ENCODE measurements at regions not wholly inside any gene's neighbourhood (a gene's known extent, or its start where the extent isn't known, plus 50 kb on each side); places are given as distances from the start of the nearest gene placed in this dataset.
"Not testable (repeated sequence)": the region's sequence is repeated elsewhere in the genome, so short reads cannot be mapped to it uniquely, and the experiment has no call there.

GRCh38 chr5:66284588-66285342 is 140.7 kb downstream of the SREK1 start:
- Mint-ChIP-seq H3K27me3 (ENCODE audit: insufficient read depth, low read depth) (no peaks in the 10 kb centered on the region), H3K9me3 (peaks cover 7% of the 10 kb centered on the region), H3K4me3 (no peak overlapping the region), H3K27ac (no peak overlapping the region), H3K36me3 (no peaks in the 10 kb centered on the region), H3K4me1 (no peaks in the 10 kb centered on the region)
- H3K9ac ChIP-seq = no peak overlapping the region
- no peak overlapping the region for H3K4me3 ChIP-seq
- H3K9me3 ChIP-seq (ENCODE audit: low read depth) = no peaks in the 10 kb centered on the region
- no peaks in the 10 kb centered on the region for H3K79me2 ChIP-seq (ENCODE audit: low read depth)
- no peaks in the 10 kb centered on the region for H3K27me3 ChIP-seq
- no peaks in the 10 kb centered on the region for H4K20me1 ChIP-seq (ENCODE audit: low read depth)
- H3K36me3 ChIP-seq = no peaks in the 10 kb centered on the region
- no peak overlapping the region for H3K4me2 ChIP-seq
- no peaks in the 10 kb centered on the region for H3F3A ChIP-seq (ENCODE audit: low read depth)
- TF ChIP-seq CTCF (IDR thresholded peaks at IDR 0.05) = no peak
- no peak for TF ChIP-seq EZH2phosphoT487 (IDR thresholded peaks at IDR 0.05)
- TF ChIP-seq EZH2 (IDR thresholded peaks at IDR 0.05) = no peak
- H2AFZ ChIP-seq (replicated peaks) = no peak overlapping the region
- H3K4me1 ChIP-seq = no peaks in the 10 kb centered on the region
- no peak for DNase-seq (ENCODE audit: low spot score)
- H3K27ac ChIP-seq = no peak overlapping the region

GRCh38 chr5:66285343-66285922 is 141.3 kb downstream of the SREK1 start:
- no peak overlapping the region for H2AFZ ChIP-seq (replicated peaks)
- H4K20me1 ChIP-seq (ENCODE audit: low read depth) = no peaks in the 10 kb centered on the region
- no peaks in the 10 kb centered on the region for H3K4me1 ChIP-seq
- DNase-seq (ENCODE audit: low spot score) = no peak
- Mint-ChIP-seq H3K36me3 (no peaks in the 10 kb centered on the region), H3K4me3 (peak overlapping the region; percentile 53), H3K4me1 (no peaks in the 10 kb centered on the region), H3K27me3 (ENCODE audit: insufficient read depth, low read depth) (no peaks in the 10 kb centered on the region), H3K9me3 (peaks cover 7% of the 10 kb centered on the region), H3K27ac (no peak overlapping the region)
- H3K4me2 ChIP-seq = no peak overlapping the region
- H3K9ac ChIP-seq = no peak overlapping the region
- H3K27ac ChIP-seq = no peak overlapping the region
- no peaks in the 10 kb centered on the region for H3K27me3 ChIP-seq
- no peaks in the 10 kb centered on the region for H3K79me2 ChIP-seq (ENCODE audit: low read depth)
- no peaks in the 10 kb centered on the region for H3K36me3 ChIP-seq
- no peak overlapping the region for H3K4me3 ChIP-seq
- TF ChIP-seq EZH2 (IDR thresholded peaks at IDR 0.05) (no peak), EZH2phosphoT487 (IDR thresholded peaks at IDR 0.05) (no peak), CTCF (IDR thresholded peaks at IDR 0.05) (no peak)
- no peaks in the 10 kb centered on the region for H3F3A ChIP-seq (ENCODE audit: low read depth)
- H3K9me3 ChIP-seq (ENCODE audit: low read depth) = no peaks in the 10 kb centered on the region

- Mint-ChIP-seq H3K4me1 (peaks cover 4% of the 10 kb centered on the region), H3K27ac (no peak overlapping the region), H3K9me3 (peaks cover 7% of the 10 kb centered on the region)
Measured at GRCh38 chr5:66291771-66292170, 147.7 kb downstream of the SREK1 start.

GRCh38 chr5:66293851-66294250 is 149.8 kb downstream of the SREK1 start:
- not testable (repeated sequence) for H3K36me3 Mint-ChIP-seq; H2AFZ ChIP-seq (replicated peaks); H3K9me3 Mint-ChIP-seq; DNase-seq (ENCODE audit: low spot score); H3K27ac Mint-ChIP-seq; H3K27ac ChIP-seq; H3K4me3 Mint-ChIP-seq; H3K9ac ChIP-seq; H3K4me3 ChIP-seq; H3K4me1 Mint-ChIP-seq; H3F3A ChIP-seq (ENCODE audit: low read depth); H3K36me3 ChIP-seq; H4K20me1 ChIP-seq (ENCODE audit: low read depth); H3K4me2 ChIP-seq; H3K27me3 Mint-ChIP-seq (ENCODE audit: insufficient read depth, low read depth); H3K4me1 ChIP-seq; H3K9me3 ChIP-seq (ENCODE audit: low read depth); H3K27me3 ChIP-seq; H3K79me2 ChIP-seq (ENCODE audit: low read depth)

More at GRCh38 chr5:66291771-66292170, 147.7 kb downstream of the SREK1 start:
- no peaks in the 10 kb centered on the region for H3K27me3 ChIP-seq
- Mint-ChIP-seq H3K4me3 (no peak overlapping the region), H3K27me3 (ENCODE audit: insufficient read depth, low read depth) (peaks cover 2% of the 10 kb centered on the region), H3K36me3 (no peaks in the 10 kb centered on the region)
- no peaks in the 10 kb centered on the region for H3K36me3 ChIP-seq
- H2AFZ ChIP-seq (replicated peaks) = no peak overlapping the region
- H3K9ac ChIP-seq = no peak overlapping the region
- H3K27ac ChIP-seq = no peak overlapping the region
- TF ChIP-seq EZH2 (IDR thresholded peaks at IDR 0.05) = no peak
- no peaks in the 10 kb centered on the region for H4K20me1 ChIP-seq (ENCODE audit: low read depth)
- DNase-seq (ENCODE audit: low spot score) = no peak
- no peak overlapping the region for H3K4me2 ChIP-seq
- H3K4me1 ChIP-seq = no peaks in the 10 kb centered on the region
- H3K79me2 ChIP-seq (ENCODE audit: low read depth) = no peaks in the 10 kb centered on the region
- H3K9me3 ChIP-seq (ENCODE audit: low read depth) = no peaks in the 10 kb centered on the region
- no peaks in the 10 kb centered on the region for H3F3A ChIP-seq (ENCODE audit: low read depth)
- H3K4me3 ChIP-seq = no peak overlapping the region

Measured in neural progenitor cell (in vitro differentiated cells).